Endothelial cell of umbilical vein (primary cell): ENCODE measurements at regions not wholly inside any gene's neighbourhood (a gene's known extent, or its start where the extent isn't known, plus 50 kb on each side); places are given as distances from the start of the nearest gene placed in this dataset.

ENCODE experiments used
- BruUV-seq: library from RNA; stranded (reverse); fragments of 400-500 nt; replicated peaks from 2 replicates; lab custom pipeline; 2021; lab: Mats Ljungman, UMichigan
- CTCF ChIA-PET: fragments of 300-600, 350-600 bp; sonication (Branson Sonifier 250); formaldehyde crosslinking; loops from one replicate; lab custom pipeline; 2021; ENCODE audit warnings: antibody characterized with exemption, inconsistent platforms; lab: Charles Lee
- POLR2A ChIA-PET: fragments of 300-600, 350-600 bp; sonication (Branson Sonifier 250); formaldehyde crosslinking; loops from one replicate; lab custom pipeline; 2021; ENCODE audit warnings: antibody characterized with exemption, inconsistent platforms; lab: Charles Lee
- DNase-seq: peaks from one replicate; pipeline ENCODE4 v3.0.0-alpha.2; 2011; ENCODE audit warnings: low read depth, low spot score
- FAIRE-seq: peaks from 2 replicates; lab custom pipeline; 2011; peaks lifted over from hg19 to GRCh38; lab: Jason Lieb, UNC
- H2AFZ ChIP-seq: 2 replicates; pipeline ENCODE4 v1.6.0; 2012; ENCODE audit warnings: low read depth, low read length, control low read depth, inconsistent platforms
- H3K27ac ChIP-seq: 2 replicates; pipeline ENCODE4 v1.5.1; 2011; ENCODE audit warnings: low read depth, mild to moderate bottlenecking, control low read depth, low read length, moderate library complexity; ENCODE audit not compliant: insufficient read depth
- H3K27me3 ChIP-seq, 2 experiments: 2 replicates each; pipeline versions ENCODE4 v1.6.0 to v1.6.1; 2011; ENCODE audit warnings: low read length in 2 of 2, mixed read lengths in 1 of 2; ENCODE audit not compliant: control insufficient read depth in 2 of 2, insufficient read depth in 2 of 2
- H3K36me3 ChIP-seq, 2 experiments: 2 replicates in 1 of 2; 3 replicates in 1 of 2; pipeline ENCODE4 v1.5.1; 2011; ENCODE audit warnings: low read length in 2 of 2, mild to moderate bottlenecking in 1 of 2, moderate library complexity in 1 of 2; ENCODE audit not compliant: control insufficient read depth in 2 of 2, insufficient read depth in 2 of 2; ENCODE audit errors: extremely low read depth in 1 of 2
- H3K4me1 ChIP-seq: 3 replicates; pipeline ENCODE4 v1.5.1; 2011; ENCODE audit warnings: mild to moderate bottlenecking, low read length; ENCODE audit not compliant: control insufficient read depth, insufficient read depth; ENCODE audit errors: extremely low read depth
- H3K4me2 ChIP-seq: 2 replicates; pipeline ENCODE4 v1.6.1; 2011; ENCODE audit warnings: low read length, control low read depth, mixed read lengths; ENCODE audit not compliant: insufficient read depth
- H3K4me3 ChIP-seq, 3 experiments: fragments of 200-600 bp in 1 of 3; sonication (generic), shearing (Covaris generic) in 1 of 3; replicated peaks in 1 of 3; 2 replicates each; pipeline ENCODE4 v1.5.1; 2011 to 2016; ENCODE audit warnings: control low read depth in 3 of 3, low read length in 3 of 3, mild to moderate bottlenecking in 2 of 3, inconsistent platforms in 1 of 3, low read depth in 1 of 3, moderate library complexity in 1 of 3; ENCODE audit not compliant: insufficient read depth in 1 of 3
- H3K79me2 ChIP-seq: 2 replicates; pipeline ENCODE4 v1.6.0; 2012; ENCODE audit warnings: low read length, inconsistent platforms; ENCODE audit not compliant: control insufficient read depth, insufficient read depth
- H3K9ac ChIP-seq: replicated peaks from 2 replicates; pipeline ENCODE3; 2011; ENCODE audit warnings: low read length, control low read depth; ENCODE audit not compliant: insufficient read depth; ENCODE audit errors: extremely low read depth
- H3K9me1 ChIP-seq: replicated peaks from 3 replicates; pipeline ENCODE4 v1.6.0; 2011; ENCODE audit warnings: mild to moderate bottlenecking, low read length; ENCODE audit not compliant: control insufficient read depth, insufficient read depth; ENCODE audit errors: extremely low read depth
- H3K9me3 ChIP-seq: replicated peaks from 2 replicates; pipeline ENCODE4 v1.5.1; 2012; ENCODE audit warnings: low read length, inconsistent platforms; ENCODE audit not compliant: control insufficient read depth, insufficient read depth
- H4K20me1 ChIP-seq: replicated peaks from 2 replicates; pipeline ENCODE3; 2011; ENCODE audit warnings: mild to moderate bottlenecking, low read length; ENCODE audit not compliant: control insufficient read depth, insufficient read depth; ENCODE audit errors: extremely low read depth
- EZH2 ChIP-seq: IDR thresholded peaks from 2 replicates; pipeline ENCODE4 v1.6.1; 2012; ENCODE audit warnings: borderline replicate concordance, low read depth, mild to moderate bottlenecking, moderate library complexity, low read length, inconsistent platforms; ENCODE audit not compliant: severe bottlenecking
- FOS ChIP-seq: IDR thresholded peaks from 2 replicates; pipeline ENCODE4 v1.6.1; 2011; ENCODE audit warnings: mild to moderate bottlenecking, low read length, moderate library complexity, borderline replicate concordance; ENCODE audit not compliant: insufficient read depth
- GATA2 ChIP-seq: IDR thresholded peaks from 2 replicates; pipeline ENCODE4 v1.7.0; 2011; ENCODE audit warnings: low read depth, mild to moderate bottlenecking, moderate library complexity, mixed read lengths, low read length; ENCODE audit not compliant: insufficient read length, insufficient read depth
- JUN ChIP-seq: IDR thresholded peaks from 2 replicates; pipeline ENCODE4 v1.6.1; 2011; ENCODE audit warnings: borderline replicate concordance, low read depth; ENCODE audit not compliant: insufficient read length, insufficient read depth
- MYC ChIP-seq: IDR thresholded peaks from one replicate; pipeline ENCODE4 v1.6.1; 2011; ENCODE audit warnings: mild to moderate bottlenecking, low read depth, low read length
- POLR2A ChIP-seq: IDR thresholded peaks from 2 replicates; pipeline ENCODE4 v1.6.1; 2012; ENCODE audit warnings: low read depth, mild to moderate bottlenecking, control low read depth, low read length
- POLR2AphosphoS5 ChIP-seq: IDR thresholded peaks from 2 replicates; pipeline ENCODE4 v1.6.1; 2012; ENCODE audit warnings: low read depth, mild to moderate bottlenecking, control low read depth, low read length, moderate library complexity; ENCODE audit not compliant: insufficient read depth
- dilution Hi-C: fragments of 300-500 bp; cut with MboI; formaldehyde crosslinking; loops from one replicate; pipeline ENCODE4 v1.15.0; 2019; ENCODE audit warnings: low sequenced_read_pairs; ENCODE audit not compliant: extremely low pct_ligation_motif_present
- intact Hi-C: fragments of 100-400 bp; cut with micrococcal nuclease; formaldehyde crosslinking; loops from one replicate; pipeline ENCODE4 v1.10.0; 2022
- TF ChIP-seq, protein P1 (sequence below), 2 donors: IDR thresholded peaks; 1 replicate in 1 of 2; 2 replicates in 1 of 2; pipeline ENCODE4 v1.5.1; 2011; ENCODE audit warnings: low read length in 2 of 2, mild to moderate bottlenecking in 2 of 2, moderate library complexity in 2 of 2, control low read depth in 1 of 2, inconsistent platforms in 1 of 2, low read depth in 1 of 2; ENCODE audit not compliant: insufficient read depth in 1 of 2; ENCODE audit errors: extremely low read depth in 1 of 2
- TF ChIP-seq, protein P2 (sequence below): IDR thresholded peaks from 2 replicates; pipeline ENCODE4 v1.6.1; 2011; ENCODE audit not compliant: insufficient read depth, insufficient read length

DNA sequence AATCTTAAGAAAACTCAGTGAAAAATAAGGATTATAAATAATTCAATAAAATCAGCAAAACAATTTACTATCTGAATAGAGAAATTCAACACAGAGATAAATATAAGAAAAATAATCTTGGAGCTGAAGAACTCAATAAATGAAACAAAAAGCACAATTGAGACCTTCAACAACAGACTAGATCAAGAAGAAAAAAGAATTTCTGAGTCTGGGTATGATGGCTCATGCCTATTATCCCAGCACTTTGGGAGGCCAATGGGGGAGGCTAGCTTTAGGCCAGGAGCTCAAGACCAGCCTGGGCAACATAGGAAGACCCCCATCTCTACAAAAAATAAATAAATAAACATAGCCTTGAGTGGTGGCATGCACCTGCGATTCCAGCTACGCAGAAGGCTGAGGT, 1295.7 kb upstream of the NRXN1 start:
- Histone ChIP-seq H3K36me3 (no peaks in the 10 kb centered on the region), H3K9me1 (no peaks in the 10 kb centered on the region), H2AFZ (no peak overlapping the region), H3K27me3 (no peaks in the 10 kb centered on the region), H4K20me1 (no peaks in the 10 kb centered on the region), H3K4me1 (no peaks in the 10 kb centered on the region), H3K9ac (no peak overlapping the region), H3K9me3 (peaks cover 4% of the 10 kb centered on the region), H3K4me2 (no peak overlapping the region), H3K4me3 (no peak overlapping the region), H3K79me2 (no peaks in the 10 kb centered on the region), H3K27ac (no peak overlapping the region)
- no TSS peak for BruUV-seq
- POLR2A ChIA-PET: no interaction called here
- CTCF ChIA-PET: no interaction called here
- TF ChIP-seq, protein P1, sequence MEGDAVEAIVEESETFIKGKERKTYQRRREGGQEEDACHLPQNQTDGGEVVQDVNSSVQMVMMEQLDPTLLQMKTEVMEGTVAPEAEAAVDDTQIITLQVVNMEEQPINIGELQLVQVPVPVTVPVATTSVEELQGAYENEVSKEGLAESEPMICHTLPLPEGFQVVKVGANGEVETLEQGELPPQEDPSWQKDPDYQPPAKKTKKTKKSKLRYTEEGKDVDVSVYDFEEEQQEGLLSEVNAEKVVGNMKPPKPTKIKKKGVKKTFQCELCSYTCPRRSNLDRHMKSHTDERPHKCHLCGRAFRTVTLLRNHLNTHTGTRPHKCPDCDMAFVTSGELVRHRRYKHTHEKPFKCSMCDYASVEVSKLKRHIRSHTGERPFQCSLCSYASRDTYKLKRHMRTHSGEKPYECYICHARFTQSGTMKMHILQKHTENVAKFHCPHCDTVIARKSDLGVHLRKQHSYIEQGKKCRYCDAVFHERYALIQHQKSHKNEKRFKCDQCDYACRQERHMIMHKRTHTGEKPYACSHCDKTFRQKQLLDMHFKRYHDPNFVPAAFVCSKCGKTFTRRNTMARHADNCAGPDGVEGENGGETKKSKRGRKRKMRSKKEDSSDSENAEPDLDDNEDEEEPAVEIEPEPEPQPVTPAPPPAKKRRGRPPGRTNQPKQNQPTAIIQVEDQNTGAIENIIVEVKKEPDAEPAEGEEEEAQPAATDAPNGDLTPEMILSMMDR (IDR thresholded peaks at IDR 0.05; ENCODE audit: extremely low read depth in 1 of 2, insufficient read depth in 1 of 2, low read depth in 1 of 2, low read length in 2 of 2): no peak
- TF ChIP-seq JUN: no peak
- TF ChIP-seq POLR2AphosphoS5: no peak
- TF ChIP-seq POLR2A: no peak
- no peak for TF ChIP-seq GATA2
- no peak for TF ChIP-seq EZH2
- TF ChIP-seq FOS: no peak
- TF ChIP-seq, protein P2, sequence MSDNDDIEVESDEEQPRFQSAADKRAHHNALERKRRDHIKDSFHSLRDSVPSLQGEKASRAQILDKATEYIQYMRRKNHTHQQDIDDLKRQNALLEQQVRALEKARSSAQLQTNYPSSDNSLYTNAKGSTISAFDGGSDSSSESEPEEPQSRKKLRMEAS: no peak
- TF ChIP-seq MYC: no peak
- intact Hi-C loops: no loop called here
- DNase-seq: no peak
- no peak for FAIRE-seq
- dilution Hi-C loops: no loop called here
